Peyer's patch (tissue), 4 donors: ENCODE measurements at regions not wholly inside any gene's neighbourhood (a gene's known extent, or its start where the extent isn't known, plus 50 kb on each side); places are given as distances from the start of the nearest gene placed in this dataset.

ENCODE experiments used
- DNase-seq, 3 donors: peaks; one replicate each; pipeline ENCODE4 v3.0.0-alpha.2; 2017 to 2019
- H3K27ac ChIP-seq, 4 donors: fragments of 200-600 bp; sonication (generic); one replicate each; pipeline ENCODE4 v1.5.1; 2016 to 2019
- H3K27me3 ChIP-seq, 2 donors: fragments of 200-600 bp; sonication (generic); one replicate each; pipeline ENCODE4 v1.5.1; 2019
- H3K36me3 ChIP-seq, 3 donors: fragments of 200-600 bp; sonication (generic); one replicate each; pipeline ENCODE4 v1.5.1; 2016 to 2019
- H3K4me1 ChIP-seq, 4 donors: fragments of 200-600 bp; sonication (generic); one replicate each; pipeline ENCODE4 v1.5.1; 2016 to 2019
- H3K4me3 ChIP-seq, 4 donors: fragments of 200-600 bp; sonication (generic); 1 replicate in 3 of 4; 2 replicates in 1 of 4; pipeline ENCODE4 v1.5.1; 2016 to 2019; ENCODE audit warnings: mild to moderate bottlenecking in 1 of 4
- H3K9me3 ChIP-seq, 4 donors: fragments of 200-600 bp; sonication (generic); one replicate each; pipeline ENCODE4 v1.5.1; 2016 to 2019; ENCODE audit warnings: mild to moderate bottlenecking in 1 of 4
- POLR2A ChIP-seq, 2 donors: fragments of 450-650 bp; IDR thresholded peaks; one replicate each; pipeline ENCODE4 v1.5.1; 2017; ENCODE audit warnings: antibody characterized with exemption in 2 of 2, mild to moderate bottlenecking in 2 of 2, moderate library complexity in 2 of 2
- TF ChIP-seq, protein P1 (sequence below), 6 experiments: fragments of 450-650 bp in 4 of 6; fragments of 200-600 bp in 2 of 6; sonication (generic) in 1 of 6; IDR thresholded peaks; one replicate each; pipeline ENCODE4 v1.5.1; 2017 to 2019; ENCODE audit warnings: antibody characterized with exemption in 6 of 6, mild to moderate bottlenecking in 3 of 6, moderate library complexity in 1 of 6

DNA sequence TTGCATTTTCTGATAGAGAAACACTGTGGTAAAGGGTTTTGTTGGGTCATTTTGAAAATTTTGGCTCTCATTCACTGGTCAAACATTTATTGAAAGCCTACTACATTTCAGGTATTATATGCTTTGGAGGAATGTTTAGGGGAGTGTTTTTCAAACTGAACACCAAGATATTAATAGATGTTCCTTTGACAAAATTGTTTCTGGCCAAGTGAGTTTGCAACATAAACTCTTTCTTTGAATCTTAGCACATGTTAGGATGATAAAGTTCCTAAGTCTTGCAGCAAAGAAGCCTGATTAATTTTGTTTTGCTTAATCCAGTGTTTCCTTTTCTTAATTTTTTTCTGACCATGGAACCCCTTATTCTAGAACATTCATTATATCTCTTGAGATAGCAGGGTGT is 232.5 kb upstream of the PHYHIPL start:
- no peak overlapping the region for H3K27ac ChIP-seq

DNA sequence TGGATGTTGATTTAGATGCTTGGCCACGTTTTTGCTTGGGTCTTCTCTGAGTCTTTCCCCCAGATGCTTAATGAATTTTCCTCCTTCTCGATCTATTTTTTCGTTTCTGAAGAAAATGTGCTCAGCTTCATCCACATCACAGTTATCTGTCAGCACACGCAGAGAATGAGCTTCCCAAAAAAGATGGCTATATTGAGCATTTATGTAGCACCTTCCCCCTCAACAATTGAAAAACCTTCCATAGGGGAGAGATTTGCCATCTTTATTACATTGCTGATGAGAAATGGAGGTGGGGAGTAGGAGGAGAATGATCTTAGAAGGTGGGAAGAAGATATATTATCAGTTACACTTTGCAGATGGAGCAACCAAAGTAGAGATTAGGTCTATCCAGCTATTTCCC is 228.1 kb upstream of the PHYHIPL start:
- no peak for TF ChIP-seq POLR2A (IDR thresholded peaks at IDR 0.05)
- TF ChIP-seq, protein P1, sequence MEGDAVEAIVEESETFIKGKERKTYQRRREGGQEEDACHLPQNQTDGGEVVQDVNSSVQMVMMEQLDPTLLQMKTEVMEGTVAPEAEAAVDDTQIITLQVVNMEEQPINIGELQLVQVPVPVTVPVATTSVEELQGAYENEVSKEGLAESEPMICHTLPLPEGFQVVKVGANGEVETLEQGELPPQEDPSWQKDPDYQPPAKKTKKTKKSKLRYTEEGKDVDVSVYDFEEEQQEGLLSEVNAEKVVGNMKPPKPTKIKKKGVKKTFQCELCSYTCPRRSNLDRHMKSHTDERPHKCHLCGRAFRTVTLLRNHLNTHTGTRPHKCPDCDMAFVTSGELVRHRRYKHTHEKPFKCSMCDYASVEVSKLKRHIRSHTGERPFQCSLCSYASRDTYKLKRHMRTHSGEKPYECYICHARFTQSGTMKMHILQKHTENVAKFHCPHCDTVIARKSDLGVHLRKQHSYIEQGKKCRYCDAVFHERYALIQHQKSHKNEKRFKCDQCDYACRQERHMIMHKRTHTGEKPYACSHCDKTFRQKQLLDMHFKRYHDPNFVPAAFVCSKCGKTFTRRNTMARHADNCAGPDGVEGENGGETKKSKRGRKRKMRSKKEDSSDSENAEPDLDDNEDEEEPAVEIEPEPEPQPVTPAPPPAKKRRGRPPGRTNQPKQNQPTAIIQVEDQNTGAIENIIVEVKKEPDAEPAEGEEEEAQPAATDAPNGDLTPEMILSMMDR (IDR thresholded peaks at IDR 0.05) = no peak
- DNase-seq = no peak
- no peak overlapping the region for H3K27ac ChIP-seq
- no peaks in the 10 kb centered on the region for H3K27me3 ChIP-seq
- H3K36me3 ChIP-seq = no peaks in the 10 kb centered on the region
- H3K4me1 ChIP-seq = no peaks in the 10 kb centered on the region
- H3K9me3 ChIP-seq = no peaks in the 10 kb centered on the region
- H3K4me3 ChIP-seq = no peak overlapping the region

More for the DNA sequence above, 232.5 kb upstream of the PHYHIPL start:
- no peak for TF ChIP-seq POLR2A (IDR thresholded peaks at IDR 0.05)
- TF ChIP-seq, protein P1 (IDR thresholded peaks at IDR 0.05) = no peak
- H3K4me3 ChIP-seq = no peak overlapping the region
- H3K4me1 ChIP-seq = no peaks in the 10 kb centered on the region
- DNase-seq = no peak
- H3K9me3 ChIP-seq = no peaks in the 10 kb centered on the region
- H3K36me3 ChIP-seq = no peaks in the 10 kb centered on the region
- no peaks in the 10 kb centered on the region for H3K27me3 ChIP-seq

DNA sequence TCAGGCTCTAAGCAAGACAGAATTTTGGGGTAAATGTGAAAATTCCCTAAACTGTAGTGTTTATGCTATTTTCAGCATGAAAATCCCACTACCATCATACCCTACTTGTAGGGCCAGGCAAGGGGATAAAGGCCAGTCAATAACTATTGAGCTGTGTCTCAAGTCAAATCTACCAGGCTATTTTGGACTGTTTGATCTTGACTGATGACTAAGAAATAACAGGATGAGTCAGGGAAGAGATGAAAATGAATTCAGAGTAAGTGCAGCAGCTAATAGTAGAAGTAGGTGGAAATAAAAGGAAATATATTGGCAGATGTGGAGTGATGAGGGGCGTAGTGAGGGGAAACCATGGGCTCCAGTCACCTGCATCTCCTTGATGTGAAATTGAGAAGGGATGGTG is 225.8 kb upstream of the PHYHIPL start:
- no peak overlapping the region for H3K4me3 ChIP-seq
- no peaks in the 10 kb centered on the region for H3K36me3 ChIP-seq
- no peaks in the 10 kb centered on the region for H3K9me3 ChIP-seq
- no peak overlapping the region for H3K27ac ChIP-seq
- no peaks in the 10 kb centered on the region for H3K4me1 ChIP-seq
- H3K27me3 ChIP-seq = no peaks in the 10 kb centered on the region
- DNase-seq = no peak
- TF ChIP-seq, protein P1 (IDR thresholded peaks at IDR 0.05) = no peak
- TF ChIP-seq POLR2A (IDR thresholded peaks at IDR 0.05) = no peak

DNA sequence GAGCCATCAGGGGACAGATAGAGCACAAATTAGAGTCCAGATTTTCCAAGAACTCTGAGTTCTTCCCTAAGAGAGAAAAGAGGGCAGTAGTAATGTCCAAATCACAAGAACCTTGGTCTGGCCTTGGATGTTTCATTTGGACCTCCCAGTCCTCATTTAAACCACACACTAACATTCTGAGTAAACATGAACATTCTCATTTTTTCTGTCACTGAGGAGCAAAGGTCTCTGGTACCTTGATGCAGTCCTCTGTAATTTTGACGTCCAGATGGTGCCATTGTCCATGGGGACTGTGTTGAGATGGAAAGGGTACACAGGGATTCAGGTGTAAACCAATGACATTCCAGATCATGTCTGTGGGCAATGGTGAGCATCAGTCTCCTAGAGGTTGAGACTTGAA is 225.4 kb upstream of the PHYHIPL start:
- TF ChIP-seq, protein P1 (IDR thresholded peaks at IDR 0.05) = no peak
- no peak for TF ChIP-seq POLR2A (IDR thresholded peaks at IDR 0.05)
- Histone ChIP-seq H3K36me3 (no peaks in the 10 kb centered on the region), H3K9me3 (no peaks in the 10 kb centered on the region), H3K27me3 (no peaks in the 10 kb centered on the region), H3K27ac (no peak overlapping the region), H3K4me3 (no peak overlapping the region), H3K4me1 (no peaks in the 10 kb centered on the region)
- no peak for DNase-seq

DNA sequence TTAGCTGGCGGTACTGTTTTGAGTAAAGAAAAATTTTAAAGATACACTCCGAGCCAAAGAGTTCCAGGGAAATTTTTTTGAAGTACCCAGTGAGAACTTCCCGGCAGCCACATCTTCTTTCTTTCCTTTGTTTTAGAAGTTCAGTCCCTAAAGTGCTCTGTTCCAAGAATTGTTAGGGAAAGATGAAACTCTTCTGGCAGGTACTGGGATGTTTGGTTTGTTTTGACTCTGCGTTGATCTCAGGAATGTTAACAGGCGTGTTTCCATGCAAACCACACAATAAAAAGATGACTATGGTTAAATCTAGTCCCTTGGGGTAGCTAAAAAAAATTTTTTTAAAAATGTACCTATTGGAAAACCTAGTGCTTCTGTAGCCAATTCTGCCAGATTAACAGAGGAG is 224.7 kb upstream of the PHYHIPL start:
- Histone ChIP-seq H3K36me3 (no peaks in the 10 kb centered on the region), H3K27me3 (no peaks in the 10 kb centered on the region), H3K9me3 (no peaks in the 10 kb centered on the region), H3K27ac (no peak overlapping the region), H3K4me1 (no peaks in the 10 kb centered on the region), H3K4me3 (no peak overlapping the region)
- DNase-seq = no peak
- TF ChIP-seq, protein P1 (IDR thresholded peaks at IDR 0.05) = no peak
- TF ChIP-seq POLR2A (IDR thresholded peaks at IDR 0.05) = no peak

DNA sequence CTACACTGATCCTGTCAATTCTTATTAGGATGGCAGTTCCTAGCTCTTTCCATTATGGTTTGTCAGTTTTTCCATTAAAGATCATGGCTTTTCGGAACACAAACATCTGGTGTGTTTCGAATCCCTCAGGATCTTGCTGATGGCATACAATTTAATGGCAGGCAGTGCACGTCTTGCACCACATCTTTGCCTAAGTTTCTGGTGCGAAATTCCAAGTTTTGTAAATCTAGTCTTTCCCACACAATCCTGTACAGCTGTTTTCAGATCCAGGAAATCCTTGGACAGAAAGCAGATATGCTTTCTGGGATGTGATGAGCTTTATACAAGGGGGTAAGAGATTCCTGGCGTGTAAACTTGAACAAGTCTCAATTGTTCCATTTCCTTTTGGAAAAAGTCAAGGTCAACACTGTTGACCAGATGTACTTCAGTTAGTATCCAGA is 224.3 kb upstream of the PHYHIPL start:
- no peak for TF ChIP-seq POLR2A (IDR thresholded peaks at IDR 0.05)
- TF ChIP-seq, protein P1 (IDR thresholded peaks at IDR 0.05) = no peak
- H3K4me1 ChIP-seq = no peaks in the 10 kb centered on the region
- no peaks in the 10 kb centered on the region for H3K36me3 ChIP-seq
- H3K9me3 ChIP-seq = no peaks in the 10 kb centered on the region
- H3K27me3 ChIP-seq = no peaks in the 10 kb centered on the region
- H3K27ac ChIP-seq = peak overlapping the region in 1 of 4 donors; percentile 4
- DNase-seq = no peak
- no peak overlapping the region for H3K4me3 ChIP-seq
